ENCODE measurements at regions not wholly inside any gene's neighbourhood (a gene's known extent, or its start where the extent isn't known, plus 50 kb on each side); places are given as distances from the start of the nearest gene placed in this dataset.

DNA sequence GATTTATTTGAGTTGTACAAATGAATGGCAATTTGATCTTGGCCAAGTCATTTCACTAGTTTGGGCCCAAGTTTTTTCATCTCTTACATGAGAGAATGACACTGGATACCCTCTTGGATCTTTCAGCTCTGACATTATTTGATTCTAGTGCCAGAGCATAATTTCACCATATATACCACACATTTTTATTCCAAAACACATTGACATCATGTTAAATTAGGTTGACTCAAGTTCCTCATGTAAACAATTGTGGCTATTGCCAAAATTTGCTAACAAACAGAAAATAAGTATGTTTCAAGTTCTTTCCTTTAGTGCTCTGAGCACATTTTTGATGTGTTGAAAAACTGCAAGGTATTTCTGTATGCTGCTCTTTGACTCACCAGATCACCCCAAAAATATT, 375.8 kb downstream of the ZNF608 start:
- TF ChIP-seq, protein P1, sequence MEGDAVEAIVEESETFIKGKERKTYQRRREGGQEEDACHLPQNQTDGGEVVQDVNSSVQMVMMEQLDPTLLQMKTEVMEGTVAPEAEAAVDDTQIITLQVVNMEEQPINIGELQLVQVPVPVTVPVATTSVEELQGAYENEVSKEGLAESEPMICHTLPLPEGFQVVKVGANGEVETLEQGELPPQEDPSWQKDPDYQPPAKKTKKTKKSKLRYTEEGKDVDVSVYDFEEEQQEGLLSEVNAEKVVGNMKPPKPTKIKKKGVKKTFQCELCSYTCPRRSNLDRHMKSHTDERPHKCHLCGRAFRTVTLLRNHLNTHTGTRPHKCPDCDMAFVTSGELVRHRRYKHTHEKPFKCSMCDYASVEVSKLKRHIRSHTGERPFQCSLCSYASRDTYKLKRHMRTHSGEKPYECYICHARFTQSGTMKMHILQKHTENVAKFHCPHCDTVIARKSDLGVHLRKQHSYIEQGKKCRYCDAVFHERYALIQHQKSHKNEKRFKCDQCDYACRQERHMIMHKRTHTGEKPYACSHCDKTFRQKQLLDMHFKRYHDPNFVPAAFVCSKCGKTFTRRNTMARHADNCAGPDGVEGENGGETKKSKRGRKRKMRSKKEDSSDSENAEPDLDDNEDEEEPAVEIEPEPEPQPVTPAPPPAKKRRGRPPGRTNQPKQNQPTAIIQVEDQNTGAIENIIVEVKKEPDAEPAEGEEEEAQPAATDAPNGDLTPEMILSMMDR (IDR thresholded peaks at IDR 0.05 in 4 of 5, conservative IDR thresholded peaks at IDR 0.05 in 1 of 5), result no peak
- no peak for TF ChIP-seq POLR2A (IDR thresholded peaks at IDR 0.05)

Data from gastrocnemius medialis (tissue), 4 donors.